ENCODE measurements at regions not wholly inside any gene's neighbourhood (a gene's known extent, or its start where the extent isn't known, plus 50 kb on each side); places are given as distances from the start of the nearest gene placed in this dataset.

DNA sequence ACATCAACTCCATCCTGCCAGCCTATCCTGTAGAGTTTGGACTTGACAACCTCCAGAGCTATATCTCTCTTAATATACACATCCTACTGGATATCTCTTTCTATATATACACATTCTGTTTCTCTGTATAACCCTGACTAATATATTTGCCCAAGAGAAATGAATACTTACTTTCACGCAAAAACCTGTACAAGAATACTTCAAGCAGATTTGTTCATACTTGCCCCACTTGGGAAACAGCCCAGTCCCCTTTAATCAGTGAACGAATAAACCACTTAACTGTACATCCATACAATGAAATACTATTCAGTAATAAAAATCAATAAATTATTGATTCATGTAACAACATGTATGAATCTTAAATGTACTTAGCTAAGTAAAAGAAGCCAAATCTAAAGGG is 251.1 kb upstream of the PHYHIPL start:
- no peak overlapping the region for H3K9ac ChIP-seq
- H3K9me3 ChIP-seq: no peaks in the 10 kb centered on the region
- TF ChIP-seq RFX5 (IDR thresholded peaks at IDR 0.05; ENCODE audit: low read length): no peak
- TF ChIP-seq, protein P1, sequence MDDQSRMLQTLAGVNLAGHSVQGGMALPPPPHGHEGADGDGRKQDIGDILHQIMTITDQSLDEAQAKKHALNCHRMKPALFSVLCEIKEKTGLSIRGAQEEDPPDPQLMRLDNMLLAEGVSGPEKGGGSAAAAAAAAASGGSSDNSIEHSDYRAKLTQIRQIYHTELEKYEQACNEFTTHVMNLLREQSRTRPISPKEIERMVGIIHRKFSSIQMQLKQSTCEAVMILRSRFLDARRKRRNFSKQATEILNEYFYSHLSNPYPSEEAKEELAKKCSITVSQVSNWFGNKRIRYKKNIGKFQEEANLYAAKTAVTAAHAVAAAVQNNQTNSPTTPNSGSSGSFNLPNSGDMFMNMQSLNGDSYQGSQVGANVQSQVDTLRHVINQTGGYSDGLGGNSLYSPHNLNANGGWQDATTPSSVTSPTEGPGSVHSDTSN (IDR thresholded peaks at IDR 0.05): no peak
- TF ChIP-seq CHD2 (IDR thresholded peaks at IDR 0.05; ENCODE audit: low read length, partially characterized antibody): no peak
- TF ChIP-seq RCOR1 (IDR thresholded peaks at IDR 0.05; ENCODE audit: low read length): no peak
- no peak for TF ChIP-seq NFIC (IDR thresholded peaks at IDR 0.05; ENCODE audit: borderline replicate concordance)
- no peak for TF ChIP-seq JUND (IDR thresholded peaks at IDR 0.05)
- TF ChIP-seq, protein P2, sequence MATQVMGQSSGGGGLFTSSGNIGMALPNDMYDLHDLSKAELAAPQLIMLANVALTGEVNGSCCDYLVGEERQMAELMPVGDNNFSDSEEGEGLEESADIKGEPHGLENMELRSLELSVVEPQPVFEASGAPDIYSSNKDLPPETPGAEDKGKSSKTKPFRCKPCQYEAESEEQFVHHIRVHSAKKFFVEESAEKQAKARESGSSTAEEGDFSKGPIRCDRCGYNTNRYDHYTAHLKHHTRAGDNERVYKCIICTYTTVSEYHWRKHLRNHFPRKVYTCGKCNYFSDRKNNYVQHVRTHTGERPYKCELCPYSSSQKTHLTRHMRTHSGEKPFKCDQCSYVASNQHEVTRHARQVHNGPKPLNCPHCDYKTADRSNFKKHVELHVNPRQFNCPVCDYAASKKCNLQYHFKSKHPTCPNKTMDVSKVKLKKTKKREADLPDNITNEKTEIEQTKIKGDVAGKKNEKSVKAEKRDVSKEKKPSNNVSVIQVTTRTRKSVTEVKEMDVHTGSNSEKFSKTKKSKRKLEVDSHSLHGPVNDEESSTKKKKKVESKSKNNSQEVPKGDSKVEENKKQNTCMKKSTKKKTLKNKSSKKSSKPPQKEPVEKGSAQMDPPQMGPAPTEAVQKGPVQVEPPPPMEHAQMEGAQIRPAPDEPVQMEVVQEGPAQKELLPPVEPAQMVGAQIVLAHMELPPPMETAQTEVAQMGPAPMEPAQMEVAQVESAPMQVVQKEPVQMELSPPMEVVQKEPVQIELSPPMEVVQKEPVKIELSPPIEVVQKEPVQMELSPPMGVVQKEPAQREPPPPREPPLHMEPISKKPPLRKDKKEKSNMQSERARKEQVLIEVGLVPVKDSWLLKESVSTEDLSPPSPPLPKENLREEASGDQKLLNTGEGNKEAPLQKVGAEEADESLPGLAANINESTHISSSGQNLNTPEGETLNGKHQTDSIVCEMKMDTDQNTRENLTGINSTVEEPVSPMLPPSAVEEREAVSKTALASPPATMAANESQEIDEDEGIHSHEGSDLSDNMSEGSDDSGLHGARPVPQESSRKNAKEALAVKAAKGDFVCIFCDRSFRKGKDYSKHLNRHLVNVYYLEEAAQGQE (IDR thresholded peaks at IDR 0.05; ENCODE audit: low read depth, low read length): no peak
- no peak for TF ChIP-seq FOSL2 (IDR thresholded peaks at IDR 0.05; ENCODE audit: borderline replicate concordance, low read depth)
- TF ChIP-seq NRF1 (IDR thresholded peaks at IDR 0.05; ENCODE audit: low read depth, low read length): no peak
- TF ChIP-seq, protein P3, sequence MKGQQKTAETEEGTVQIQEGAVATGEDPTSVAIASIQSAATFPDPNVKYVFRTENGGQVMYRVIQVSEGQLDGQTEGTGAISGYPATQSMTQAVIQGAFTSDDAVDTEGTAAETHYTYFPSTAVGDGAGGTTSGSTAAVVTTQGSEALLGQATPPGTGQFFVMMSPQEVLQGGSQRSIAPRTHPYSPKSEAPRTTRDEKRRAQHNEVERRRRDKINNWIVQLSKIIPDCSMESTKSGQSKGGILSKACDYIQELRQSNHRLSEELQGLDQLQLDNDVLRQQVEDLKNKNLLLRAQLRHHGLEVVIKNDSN (IDR thresholded peaks at IDR 0.05; ENCODE audit: borderline replicate concordance, low read depth): no peak
- TF ChIP-seq, protein P4, sequence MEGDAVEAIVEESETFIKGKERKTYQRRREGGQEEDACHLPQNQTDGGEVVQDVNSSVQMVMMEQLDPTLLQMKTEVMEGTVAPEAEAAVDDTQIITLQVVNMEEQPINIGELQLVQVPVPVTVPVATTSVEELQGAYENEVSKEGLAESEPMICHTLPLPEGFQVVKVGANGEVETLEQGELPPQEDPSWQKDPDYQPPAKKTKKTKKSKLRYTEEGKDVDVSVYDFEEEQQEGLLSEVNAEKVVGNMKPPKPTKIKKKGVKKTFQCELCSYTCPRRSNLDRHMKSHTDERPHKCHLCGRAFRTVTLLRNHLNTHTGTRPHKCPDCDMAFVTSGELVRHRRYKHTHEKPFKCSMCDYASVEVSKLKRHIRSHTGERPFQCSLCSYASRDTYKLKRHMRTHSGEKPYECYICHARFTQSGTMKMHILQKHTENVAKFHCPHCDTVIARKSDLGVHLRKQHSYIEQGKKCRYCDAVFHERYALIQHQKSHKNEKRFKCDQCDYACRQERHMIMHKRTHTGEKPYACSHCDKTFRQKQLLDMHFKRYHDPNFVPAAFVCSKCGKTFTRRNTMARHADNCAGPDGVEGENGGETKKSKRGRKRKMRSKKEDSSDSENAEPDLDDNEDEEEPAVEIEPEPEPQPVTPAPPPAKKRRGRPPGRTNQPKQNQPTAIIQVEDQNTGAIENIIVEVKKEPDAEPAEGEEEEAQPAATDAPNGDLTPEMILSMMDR (IDR thresholded peaks at IDR 0.05): no peak
- TF ChIP-seq, protein P5, sequence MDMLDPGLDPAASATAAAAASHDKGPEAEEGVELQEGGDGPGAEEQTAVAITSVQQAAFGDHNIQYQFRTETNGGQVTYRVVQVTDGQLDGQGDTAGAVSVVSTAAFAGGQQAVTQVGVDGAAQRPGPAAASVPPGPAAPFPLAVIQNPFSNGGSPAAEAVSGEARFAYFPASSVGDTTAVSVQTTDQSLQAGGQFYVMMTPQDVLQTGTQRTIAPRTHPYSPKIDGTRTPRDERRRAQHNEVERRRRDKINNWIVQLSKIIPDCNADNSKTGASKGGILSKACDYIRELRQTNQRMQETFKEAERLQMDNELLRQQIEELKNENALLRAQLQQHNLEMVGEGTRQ (IDR thresholded peaks at IDR 0.05; ENCODE audit: borderline replicate concordance, low read depth, low read length): no peak
- TF ChIP-seq ELF1 (IDR thresholded peaks at IDR 0.05): no peak
- no peak overlapping the region for H3K27ac ChIP-seq (ENCODE audit: low read depth in 2 of 2, low read length in 1 of 2)
- H3K27me3 ChIP-seq (ENCODE audit: insufficient read depth): no peaks in the 10 kb centered on the region
- H3K4me1 ChIP-seq (ENCODE audit: control insufficient read depth in 1 of 2, insufficient read depth in 2 of 2, low read depth in 1 of 2, low read length in 1 of 2): peaks cover 4 to 13% of the 10 kb centered on the region in 2 experiments; a peak in 2 of 4 replicates
- no peaks in the 10 kb centered on the region for H3K36me3 ChIP-seq (replicated peaks in 1 of 2; ENCODE audit: control insufficient read depth in 1 of 2, insufficient read depth in 2 of 2, low read length in 1 of 2)
- H2AFZ ChIP-seq (ENCODE audit: low read depth): no peak overlapping the region
- peaks cover 10% of the 10 kb centered on the region for H3F3A ChIP-seq (replicated peaks; ENCODE audit: insufficient read depth)
- no peaks in the 10 kb centered on the region for H4K20me1 ChIP-seq (ENCODE audit: insufficient read depth)
- 85% methylated on average over 2 of the region's 2 CpGs for WGBS (ENCODE audit: low lambda C conversion rate)
- DNase-seq: no peak
- H3K4me3 ChIP-seq (ENCODE audit: low read depth in 2 of 2, low read length in 1 of 2): no peak overlapping the region
- ChIA-PET CTCF (no interaction called here), POLR2A (no interaction called here)
- no peaks in the 10 kb centered on the region for H3K9me2 ChIP-seq
- H3K4me2 ChIP-seq: no peak overlapping the region
- H3K79me2 ChIP-seq (ENCODE audit: insufficient read depth): no peaks in the 10 kb centered on the region
